ENCODE measurements at regions not wholly inside any gene's neighbourhood (a gene's known extent, or its start where the extent isn't known, plus 50 kb on each side); places are given as distances from the start of the nearest gene placed in this dataset.

GRCh38 chr2:176934869-176935415 lies 277.7 kb upstream of the HNRNPA3 start:
- no peak for TF ChIP-seq EZH2 (IDR thresholded peaks at IDR 0.05; ENCODE audit: low read depth)
- TF ChIP-seq CTCF (conservative IDR thresholded peaks at IDR 0.05) = no peak

Data from PC-9 (cell line).